ENCODE measurements at regions not wholly inside any gene's neighbourhood (a gene's known extent, or its start where the extent isn't known, plus 50 kb on each side); places are given as distances from the start of the nearest gene placed in this dataset.
A peak's percentile ranks its signal among the peaks of the same experiment; 100 is the strongest.
"Not testable (repeated sequence)": the region's sequence is repeated elsewhere in the genome, so short reads cannot be mapped to it uniquely, and the experiment has no call there.

- no peak for DNase-seq
Observed at GRCh38 chr15:93340406-93340805, 251.4 kb upstream of the RGMA start.

DNA sequence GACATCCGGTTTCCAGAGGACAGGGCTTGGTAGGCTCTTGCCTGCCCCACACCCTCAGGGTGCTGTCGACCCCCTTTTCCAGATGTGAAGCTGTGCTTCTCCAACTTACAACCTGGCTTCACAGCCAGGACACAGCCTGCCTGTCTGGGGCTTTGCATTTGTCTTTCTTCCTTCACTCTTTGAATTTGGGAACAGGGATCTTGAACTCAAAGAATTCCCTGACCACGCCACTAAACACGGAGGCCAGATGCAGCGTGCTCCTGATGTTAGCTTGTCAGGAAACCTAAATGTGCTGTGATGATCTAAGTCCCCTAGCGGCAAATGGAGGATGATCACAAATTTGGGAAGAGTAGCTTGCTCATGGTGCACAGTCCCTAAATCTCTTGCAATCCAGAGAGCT is 244.8 kb upstream of the RGMA start:
- no peak for DNase-seq

GRCh38 chr15:93333126-93333525 is 244.1 kb upstream of the RGMA start:
- not testable (repeated sequence) for DNase-seq

DNA sequence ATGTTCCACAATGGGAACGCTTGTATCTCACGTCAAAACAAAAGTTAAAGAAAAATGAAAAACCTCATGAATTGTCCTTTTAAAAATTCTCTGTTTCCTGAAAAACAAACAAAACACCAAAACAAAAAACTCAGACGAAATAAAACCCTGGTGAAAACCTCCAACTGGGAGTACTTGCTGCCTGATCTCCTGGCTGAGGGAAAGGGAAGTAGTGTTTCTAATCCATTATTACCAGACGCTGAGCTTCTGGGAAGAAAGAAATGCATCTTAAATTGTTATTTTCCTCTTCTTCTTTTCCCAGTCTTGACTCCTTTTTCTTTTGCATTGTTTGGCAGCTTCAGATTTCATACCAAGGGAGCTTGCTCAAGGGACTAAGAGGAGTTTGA is 243.2 kb upstream of the RGMA start:
- DNase-seq, result no peak

DNA sequence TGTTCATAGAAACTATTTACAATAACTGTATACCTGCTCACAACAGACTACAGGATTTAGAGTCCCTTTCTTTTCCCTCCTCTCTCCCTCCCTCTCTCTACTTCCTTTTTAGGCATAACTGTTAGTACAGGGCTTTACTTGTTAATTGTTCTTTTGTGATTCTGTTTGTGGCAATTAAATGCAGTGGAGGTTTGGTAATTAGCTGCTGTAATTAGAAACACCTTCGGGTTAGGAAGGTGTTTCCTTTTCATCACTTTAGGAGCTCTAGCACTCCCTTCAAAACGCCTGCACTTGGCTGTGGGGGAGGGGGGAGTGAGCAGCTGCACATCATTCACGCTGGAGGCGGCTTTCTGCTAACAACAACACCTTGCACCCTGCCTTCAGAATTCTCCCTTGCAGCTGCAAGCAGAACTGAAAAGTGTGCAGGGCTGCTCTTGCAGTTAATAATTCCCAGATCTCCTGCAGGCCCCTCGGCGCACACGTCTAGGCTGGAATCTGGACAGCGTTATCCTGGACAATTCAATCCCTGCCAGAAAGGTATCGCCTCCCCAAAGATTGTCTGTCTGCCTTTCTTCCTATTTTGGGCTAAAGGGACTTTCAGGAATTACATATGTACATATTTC is 242.6 kb upstream of the RGMA start:
- peak; percentile 80 for DNase-seq

GRCh38 chr15:93330912-93331544 is 242.0 kb upstream of the RGMA start:
- DNase-seq, result no peak

DNA sequence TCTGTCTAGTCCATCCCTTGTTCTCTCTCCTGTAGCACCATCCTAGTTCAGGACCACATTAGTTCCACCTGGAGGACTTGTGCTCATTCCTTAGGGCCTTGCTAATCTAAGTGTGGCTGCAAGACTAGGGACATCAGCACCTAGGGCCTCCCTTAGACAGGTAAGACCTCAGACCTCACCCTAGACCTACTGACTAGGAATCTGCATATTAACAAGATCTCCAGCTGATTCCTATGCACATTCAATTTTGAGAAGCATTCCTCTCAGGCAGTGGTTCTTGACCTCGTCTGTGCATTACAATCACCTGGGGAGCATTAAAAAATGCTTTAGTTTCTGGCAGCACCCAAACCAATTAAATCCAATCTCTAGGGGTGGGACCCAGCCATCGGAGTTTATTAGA is 238.4 kb upstream of the RGMA start:
- DNase-seq, result no peak

GRCh38 chr15:93324186-93324975 is 235.4 kb upstream of the RGMA start:
- no peak for DNase-seq

DNA sequence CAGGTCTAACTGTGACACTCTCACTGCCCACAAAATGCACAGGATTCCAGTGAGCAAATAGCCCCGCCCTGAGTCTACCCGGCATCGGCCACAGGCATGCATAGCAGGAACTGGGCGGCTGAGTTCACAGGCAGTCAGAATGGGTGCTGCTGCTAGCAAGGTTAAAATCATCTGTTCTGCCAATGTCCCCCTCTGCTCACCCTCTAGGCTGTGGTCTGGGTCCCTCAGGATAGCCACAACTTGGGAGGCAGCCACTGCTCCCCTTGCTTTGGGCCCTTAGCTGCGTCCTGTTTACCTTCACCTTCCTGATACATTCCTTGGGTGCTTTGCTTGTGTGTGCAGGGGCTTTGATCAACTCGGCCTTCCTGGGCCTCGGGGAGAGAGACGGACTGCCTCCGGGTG is 232.9 kb upstream of the RGMA start:
- DNase-seq, result no peak

DNA sequence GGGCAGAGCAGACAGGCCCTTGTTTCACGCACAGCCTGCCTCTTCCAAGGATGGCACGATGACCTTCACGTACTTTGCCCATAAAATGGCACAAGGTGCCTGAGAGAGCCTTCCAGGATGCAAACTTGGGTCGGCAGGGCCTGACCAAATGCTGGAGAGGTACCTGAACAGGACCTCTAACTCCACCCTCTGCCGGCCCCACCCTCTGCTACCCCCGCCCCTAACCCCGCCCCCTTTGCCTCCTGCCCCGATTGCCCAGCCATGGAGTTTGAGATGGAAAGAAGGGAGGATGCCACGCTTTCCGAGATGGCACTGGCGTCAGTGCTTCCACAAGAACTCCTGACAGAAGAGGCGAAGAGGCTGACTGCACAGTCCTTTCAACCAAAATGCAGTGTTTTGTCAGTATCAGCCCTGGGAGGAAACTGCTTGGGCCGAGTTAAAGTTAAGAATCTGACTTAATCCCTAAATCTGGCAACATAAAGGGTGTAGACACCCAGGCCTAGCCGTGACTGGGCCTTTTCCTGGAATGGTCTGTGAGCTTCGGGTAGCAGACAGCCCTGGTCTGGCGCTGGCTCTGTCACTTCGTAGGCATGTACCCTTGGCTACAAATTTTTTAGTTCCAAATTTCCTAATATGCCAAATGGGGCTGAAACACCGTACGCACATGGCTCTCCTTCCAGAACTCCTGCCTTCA is 230.3 kb upstream of the RGMA start:
- no peak for DNase-seq

DNA sequence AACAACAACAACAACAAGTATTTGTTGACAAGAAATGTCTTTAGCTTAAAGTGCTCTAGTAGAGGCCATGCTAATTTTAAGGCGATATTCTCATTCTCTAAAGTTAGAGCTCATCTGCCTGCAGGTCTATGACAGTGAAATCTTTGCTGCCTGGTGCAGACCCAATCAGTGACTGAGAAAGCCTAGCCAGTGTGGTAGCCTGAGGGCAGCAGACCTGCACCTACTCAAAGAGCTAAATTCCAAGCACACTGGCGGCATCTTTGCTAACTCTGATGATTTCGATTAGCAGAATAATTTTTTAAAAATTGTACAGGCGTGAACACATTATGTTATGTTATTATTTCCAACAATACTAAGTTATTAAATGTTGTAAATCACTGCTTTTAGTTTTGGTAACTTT is 228.8 kb upstream of the RGMA start:
- DNase-seq, result no peak

DNA sequence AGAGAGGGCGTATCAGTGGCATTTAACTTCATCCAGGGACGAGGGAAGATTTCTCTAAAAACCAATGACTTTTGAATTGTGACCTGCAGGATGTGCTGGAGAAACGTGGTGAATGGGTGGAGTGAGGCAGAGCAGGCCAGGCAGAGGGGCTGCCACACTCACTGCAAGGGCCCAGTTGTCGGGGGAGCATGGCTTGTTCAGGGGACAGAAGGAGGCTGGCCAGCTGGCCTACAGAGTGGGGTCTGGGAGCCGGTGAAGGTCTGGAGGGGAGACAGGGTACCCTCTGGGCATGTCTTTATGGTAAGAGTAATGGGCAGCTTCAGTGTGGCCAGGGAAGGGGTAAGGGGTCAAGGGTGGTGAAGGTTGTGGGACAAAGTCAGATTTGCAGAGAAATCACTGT is 225.2 kb upstream of the RGMA start:
- no peak for DNase-seq

GRCh38 chr15:93312891-93313486 is 224.0 kb upstream of the RGMA start:
- no peak for DNase-seq

- no peak for DNase-seq
Observed at GRCh38 chr15:93311620-93312019, 222.6 kb upstream of the RGMA start.

- no peak for DNase-seq
Observed at GRCh38 chr15:93308026-93308690, 219.1 kb upstream of the RGMA start.

- DNase-seq, result no peak
Observed at GRCh38 chr15:93307513-93307912, 218.5 kb upstream of the RGMA start.

GRCh38 chr15:93305306-93305705 is 216.3 kb upstream of the RGMA start:
- no peak for DNase-seq

DNA sequence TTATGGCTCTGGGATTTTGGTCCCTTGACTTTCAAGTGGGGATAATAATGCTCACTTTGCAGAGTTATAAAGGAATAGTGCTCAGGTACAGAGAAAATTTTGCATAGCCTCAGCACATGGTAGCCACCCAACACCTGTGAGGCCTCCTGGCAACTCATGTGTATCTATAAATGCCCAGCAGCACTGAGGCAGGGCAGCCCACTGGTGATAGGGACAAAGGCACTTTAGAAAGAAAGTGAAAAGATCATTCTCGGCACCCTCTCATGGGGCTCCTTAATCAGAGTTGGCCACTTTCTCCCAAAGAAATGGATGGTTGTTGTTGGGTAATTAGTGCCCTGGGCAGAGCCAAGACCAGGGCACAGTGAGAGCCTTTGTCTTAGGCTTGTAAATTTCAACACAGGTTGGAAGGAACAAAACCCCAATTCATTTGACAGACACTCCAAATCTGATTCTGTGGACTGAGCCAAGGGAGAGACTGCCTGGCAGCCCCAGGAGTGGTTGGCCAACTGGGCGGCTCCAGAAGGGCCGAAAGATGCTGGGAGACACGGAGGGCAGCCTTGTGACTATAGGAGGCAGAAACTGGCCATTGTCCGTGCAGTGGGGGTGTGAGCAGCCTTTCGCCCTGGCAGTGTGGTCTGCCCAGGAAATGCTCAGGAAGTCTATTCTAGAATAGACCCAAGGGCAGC is 213.2 kb upstream of the RGMA start:
- DNase-seq, result no peak

- DNase-seq, result no peak
Observed at GRCh38 chr15:93300796-93301195, 211.8 kb upstream of the RGMA start.

- DNase-seq, result no peak
Observed at GRCh38 chr15:93299675-93300074, 210.7 kb upstream of the RGMA start.

GRCh38 chr15:93298901-93299300 is 209.9 kb upstream of the RGMA start:
- DNase-seq, result no peak
